HEK293 (cell line): ENCODE measurements at regions not wholly inside any gene's neighbourhood (a gene's known extent, or its start where the extent isn't known, plus 50 kb on each side); places are given as distances from the start of the nearest gene placed in this dataset.
A peak's percentile ranks its signal among the peaks of the same experiment; 100 is the strongest.

ENCODE experiments used
- CTCF ChIA-PET: fragments of 350-600 bp; formaldehyde crosslinking; extraction: SDS; loops from one replicate; lab custom pipeline; 2021; ENCODE audit warnings: antibody characterized with exemption; lab: Yijun Ruan, JAX
- POLR2A ChIA-PET: fragments of 300-600 bp; formaldehyde crosslinking; extraction: SDS; loops from one replicate; lab custom pipeline; 2020; ENCODE audit warnings: antibody characterized with exemption, inconsistent platforms; lab: Yijun Ruan, JAX
- H3K27ac ChIP-seq: fragments of 200-500 bp; sonication (Bioruptor generic); 2 replicates; pipeline ENCODE4 v1.5.1; 2014; ENCODE audit warnings: low read depth, low read length, control low read depth, inconsistent platforms; ENCODE audit errors: extremely low read depth
- H3K36me3 ChIP-seq, 2 experiments: fragments of 200-500 bp in 1 of 2; sonication (Bioruptor generic) in 1 of 2; 1 replicate in 1 of 2; 2 replicates in 1 of 2; pipeline ENCODE4 v1.5.1; 2014 to 2017; ENCODE audit warnings: inconsistent platforms in 2 of 2, low read length in 2 of 2; ENCODE audit not compliant: control insufficient read depth in 2 of 2, insufficient read depth in 1 of 2
- H3K4me1 ChIP-seq: fragments of 200-500 bp; sonication (Bioruptor generic); 2 replicates; pipeline ENCODE4 v1.5.1; 2014; ENCODE audit warnings: mild to moderate bottlenecking, low read length, inconsistent platforms; ENCODE audit not compliant: control insufficient read depth, insufficient read depth
- H3K4me3 ChIP-seq: 2 replicates; pipeline ENCODE4 v1.5.1; 2011; ENCODE audit warnings: low read depth, mild to moderate bottlenecking, control low read depth, low read length, moderate library complexity
- H3K9me3 ChIP-seq: fragments of 200-500 bp; sonication (Bioruptor generic); 2 replicates; pipeline ENCODE4 v1.5.1; 2014; ENCODE audit warnings: low read depth, low read length, inconsistent platforms; ENCODE audit not compliant: control insufficient read depth, insufficient read depth
- EGR2 ChIP-seq: fragments of 450-650 bp; formaldehyde crosslinking; IDR thresholded peaks from 2 replicates; pipeline ENCODE4 v1.5.1; 2016; ENCODE audit warnings: low read depth, missing biosample characterization, missing genetic modification characterization
- PRDM1 ChIP-seq: fragments of 450-650 bp; formaldehyde crosslinking; IDR thresholded peaks from 2 replicates; pipeline ENCODE4; 2016; ENCODE audit warnings: missing biosample characterization, missing genetic modification characterization
- SCRT1 ChIP-seq: fragments of 450-650 bp; formaldehyde crosslinking; IDR thresholded peaks from 2 replicates; pipeline ENCODE4 v1.5.1; 2016; ENCODE audit warnings: missing biosample characterization, missing genetic modification characterization, borderline replicate concordance
- SP2 ChIP-seq: fragments of 450-650 bp; formaldehyde crosslinking; IDR thresholded peaks from 2 replicates; pipeline ENCODE4 v1.5.1; 2016; ENCODE audit warnings: missing biosample characterization, missing genetic modification characterization
- SP7 ChIP-seq: fragments of 450-650 bp; formaldehyde crosslinking; IDR thresholded peaks from 2 replicates; pipeline ENCODE4 v1.5.1; 2016; ENCODE audit warnings: missing biosample characterization, missing genetic modification characterization
- WT1 ChIP-seq: fragments of 450-650 bp; formaldehyde crosslinking; IDR thresholded peaks from 2 replicates; pipeline ENCODE4 v1.5.1; 2016; ENCODE audit warnings: missing biosample characterization, missing genetic modification characterization
- ZFHX2 ChIP-seq: fragments of 450-650 bp; formaldehyde crosslinking; conservative IDR thresholded peaks from 2 replicates; pipeline ENCODE4 v1.5.1; 2016; ENCODE audit warnings: missing biosample characterization, missing genetic modification characterization
- ZNF121 ChIP-seq: fragments of 450-650 bp; formaldehyde crosslinking; IDR thresholded peaks from 2 replicates; pipeline ENCODE4 v1.5.1; 2016; ENCODE audit warnings: missing biosample characterization, missing genetic modification characterization
- ZNF157 ChIP-seq: fragments of 450-650 bp; formaldehyde crosslinking; IDR thresholded peaks from 2 replicates; pipeline ENCODE4 v1.5.1; 2016; ENCODE audit warnings: missing biosample characterization, missing genetic modification characterization
- ZNF169 ChIP-seq: fragments of 450-650 bp; formaldehyde crosslinking; IDR thresholded peaks from 2 replicates; pipeline ENCODE4 v1.5.1; 2016; ENCODE audit warnings: missing biosample characterization, missing genetic modification characterization
- ZNF202 ChIP-seq: fragments of 450-650 bp; formaldehyde crosslinking; IDR thresholded peaks from 2 replicates; pipeline ENCODE4 v1.5.1; 2016; ENCODE audit warnings: missing biosample characterization, missing genetic modification characterization, borderline replicate concordance
- ZNF274 ChIP-seq, 2 experiments: fragments of 200-500 bp in 1 of 2; fragments of 450-650 bp in 1 of 2; sonication (Bioruptor generic) in 1 of 2; formaldehyde crosslinking in 1 of 2; IDR thresholded peaks; 2 replicates each; pipeline versions ENCODE4 v1.5.1 to v1.6.1; 2014 to 2016; ENCODE audit warnings: borderline replicate concordance in 1 of 2, inconsistent platforms in 1 of 2, low read length in 1 of 2, missing biosample characterization in 1 of 2, missing genetic modification characterization in 1 of 2
- ZNF341 ChIP-seq: fragments of 450-650 bp; formaldehyde crosslinking; IDR thresholded peaks from 2 replicates; pipeline ENCODE4; 2016; ENCODE audit warnings: low read depth, missing biosample characterization, missing genetic modification characterization
- ZNF391 ChIP-seq: fragments of 450-650 bp; formaldehyde crosslinking; IDR thresholded peaks from 2 replicates; pipeline ENCODE4 v1.5.1; 2016; ENCODE audit warnings: low read depth, missing biosample characterization, missing genetic modification characterization, borderline replicate concordance
- ZNF404 ChIP-seq: fragments of 450-650 bp; formaldehyde crosslinking; IDR thresholded peaks from 2 replicates; pipeline ENCODE4 v1.5.1; 2017; ENCODE audit warnings: missing biosample characterization, missing genetic modification characterization
- ZNF510 ChIP-seq: fragments of 450-650 bp; formaldehyde crosslinking; IDR thresholded peaks from 2 replicates; pipeline ENCODE4 v1.5.1; 2018; ENCODE audit warnings: mild to moderate bottlenecking, missing genetic modification characterization, missing biosample characterization; ENCODE audit not compliant: insufficient replicate concordance
- ZNF561 ChIP-seq: fragments of 450-650 bp; IDR thresholded peaks from 2 replicates; pipeline ENCODE4 v1.5.1; 2018; ENCODE audit warnings: missing biosample characterization, missing genetic modification characterization, borderline replicate concordance
- ZNF585B ChIP-seq: fragments of 450-650 bp; formaldehyde crosslinking; IDR thresholded peaks from 2 replicates; pipeline ENCODE4 v1.5.1; 2016; ENCODE audit warnings: missing biosample characterization, missing genetic modification characterization
- ZNF654 ChIP-seq: fragments of 450-650 bp; formaldehyde crosslinking; IDR thresholded peaks from 2 replicates; pipeline ENCODE4 v1.5.1; 2016; ENCODE audit warnings: low read depth, missing biosample characterization, missing genetic modification characterization
- ZNF747 ChIP-seq: fragments of 450-650 bp; formaldehyde crosslinking; IDR thresholded peaks from 2 replicates; pipeline ENCODE4 v1.5.1; 2016; ENCODE audit warnings: missing biosample characterization, missing genetic modification characterization
- ZXDB ChIP-seq: fragments of 450-650 bp; formaldehyde crosslinking; IDR thresholded peaks from 2 replicates; pipeline ENCODE4 v1.5.1; 2016; ENCODE audit warnings: missing biosample characterization, missing genetic modification characterization
- TF ChIP-seq, protein P1 (sequence below): fragments of 450-650 bp; formaldehyde crosslinking; IDR thresholded peaks from 2 replicates; pipeline ENCODE4 v1.5.1; 2016; ENCODE audit warnings: missing biosample characterization, missing genetic modification characterization, borderline replicate concordance
- TF ChIP-seq, protein P2 (sequence below): fragments of 450-650 bp; formaldehyde crosslinking; optimal IDR thresholded peaks from 2 replicates; pipeline ENCODE3; 2016; ENCODE audit warnings: missing biosample characterization, mild to moderate bottlenecking, missing genetic modification characterization

DNA sequence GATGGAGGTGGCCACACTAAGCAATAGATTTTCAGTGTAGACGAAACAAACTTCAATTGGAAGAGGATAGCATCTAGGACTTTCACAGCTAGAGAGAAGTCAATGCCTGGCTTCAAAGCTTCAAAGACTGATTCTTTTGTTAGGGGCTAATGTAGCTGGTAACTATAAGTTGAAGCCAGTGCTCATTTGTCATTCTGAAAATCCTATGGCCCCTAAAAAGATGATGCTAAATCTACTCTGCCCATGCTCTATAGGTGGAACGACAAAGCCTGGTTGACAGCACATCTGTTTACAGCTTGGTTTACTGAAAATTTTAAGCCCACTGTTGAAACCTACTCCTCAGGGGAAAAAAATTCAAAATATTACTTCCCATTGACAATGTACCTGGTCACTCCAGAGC lies 226.7 kb downstream of the BCAS1 start (continued):
- TF ChIP-seq ZFHX2 (tag by site-specific recombination): no peak
- TF ChIP-seq WT1 (tag by site-specific recombination): no peak
- no peak for TF ChIP-seq SCRT1
- no peak for TF ChIP-seq ZNF169 (tag by site-specific recombination)
- TF ChIP-seq ZNF510 (tag by site-specific recombination): no peak
- no peak for TF ChIP-seq SP2 (tag by site-specific recombination)
- no peak for TF ChIP-seq ZNF747
- TF ChIP-seq, all 188 proteins: peak for 0

DNA sequence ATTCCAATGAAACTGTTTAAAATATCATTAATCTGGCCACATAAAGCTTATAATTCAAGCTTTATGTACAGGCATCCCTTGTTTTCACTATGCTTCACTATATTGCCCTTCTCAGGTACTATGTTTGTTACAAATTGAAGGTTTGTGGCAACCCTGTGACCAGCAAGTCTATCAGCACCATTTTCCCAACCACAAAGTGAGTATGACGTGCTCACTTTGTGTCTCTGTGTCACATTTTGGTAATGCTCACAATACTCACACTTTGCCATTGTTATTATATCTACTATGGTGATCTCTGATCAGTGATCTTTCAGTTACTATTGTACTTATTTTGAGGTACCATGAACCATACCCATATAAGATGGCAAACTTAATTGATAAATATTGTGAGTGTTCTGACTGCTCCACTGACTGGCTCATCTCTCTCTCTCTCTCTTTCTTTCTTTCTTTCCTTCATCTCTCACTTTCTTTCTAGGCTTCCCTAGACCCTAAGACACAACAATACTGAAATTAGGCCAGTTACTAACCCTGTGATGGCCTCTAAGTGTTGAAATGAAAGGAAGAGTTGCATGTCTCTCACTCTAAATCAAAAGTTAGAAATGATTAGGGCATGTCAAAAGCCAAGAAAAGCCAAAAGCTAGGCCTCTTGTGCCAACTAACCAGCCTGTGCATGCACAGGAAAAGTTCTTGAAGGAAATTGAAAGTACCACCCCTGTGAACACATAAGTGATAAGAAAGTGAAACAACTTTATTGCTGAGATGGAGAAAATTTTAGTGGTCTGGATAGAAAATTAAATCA lies 227.9 kb downstream of the BCAS1 start:
- CTCF ChIA-PET: no interaction called here

DNA sequence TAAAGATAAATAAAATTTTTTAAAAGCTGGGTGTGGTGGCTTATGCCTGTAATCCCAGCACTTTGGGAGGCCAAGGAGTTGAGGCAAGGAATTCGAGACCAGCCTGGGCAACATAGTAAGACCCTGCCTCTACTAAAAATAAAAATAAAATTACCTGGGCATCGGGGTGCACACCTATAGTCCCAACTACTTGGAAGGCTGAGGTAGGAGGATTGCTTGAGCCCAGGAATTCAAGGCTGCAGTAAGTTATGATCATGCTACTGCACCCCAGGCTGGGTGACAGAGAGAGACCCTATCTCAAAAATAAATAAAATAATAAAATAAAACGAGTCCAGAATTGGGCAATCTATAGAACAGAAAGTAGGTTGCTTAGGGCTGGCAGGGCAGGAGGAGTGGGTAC lies 228.7 kb downstream of the BCAS1 start:
- no peak for TF ChIP-seq ZNF654 (tag by site-specific recombination)
- no peak for TF ChIP-seq ZNF157
- no peak for TF ChIP-seq ZNF274 (IDR thresholded peaks at IDR 0.05; ENCODE audit: low read length)
- no peak for TF ChIP-seq ZNF274 (tag by site-specific recombination; IDR thresholded peaks at IDR 0.05; ENCODE audit: borderline replicate concordance)
- TF ChIP-seq ZNF585B: no peak
- TF ChIP-seq ZNF121: no peak
- ChIA-PET POLR2A (no interaction called here), CTCF (no interaction called here)
- Histone ChIP-seq H3K4me3 (no peak overlapping the region), H3K4me1 (no peaks in the 10 kb centered on the region), H3K27ac (no peak overlapping the region), H3K36me3 (no peaks in the 10 kb centered on the region), H3K9me3 (no peaks in the 10 kb centered on the region)

More for the DNA sequence above, 227.9 kb downstream of the BCAS1 start:
- Histone ChIP-seq H3K4me1 (no peaks in the 10 kb centered on the region), H3K27ac (no peak overlapping the region), H3K4me3 (no peak overlapping the region), H3K36me3 (no peaks in the 10 kb centered on the region), H3K9me3 (no peaks in the 10 kb centered on the region)
- TF ChIP-seq PRDM1 (tag by site-specific recombination) (peak; percentile 51), ZFHX2 (tag by site-specific recombination) (no peak), ZNF391 (tag by site-specific recombination) (no peak)
- TF ChIP-seq, all 188 proteins: peak for 1
- POLR2A ChIA-PET: no interaction called here

DNA sequence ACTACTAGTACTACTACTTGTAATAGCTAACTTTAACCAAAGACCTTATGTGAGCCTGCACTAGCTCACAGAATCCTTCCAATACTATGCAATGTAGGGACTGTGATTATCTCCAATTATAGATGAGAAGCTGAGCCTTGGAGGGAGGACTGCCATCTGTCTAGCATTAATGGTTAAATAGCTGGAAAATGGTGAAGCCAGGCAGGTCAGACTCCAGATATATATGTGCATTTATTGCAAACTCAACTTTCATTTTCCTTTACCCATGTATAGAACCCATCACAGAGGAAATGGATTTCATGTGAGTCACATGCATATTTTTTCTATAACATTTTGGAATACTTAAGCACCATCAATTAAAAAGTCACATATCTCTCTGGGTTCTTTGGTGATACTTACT lies 229.9 kb downstream of the BCAS1 start:
- ChIA-PET CTCF (interaction anchor here (1.1 kb wide), 1 partner anchor 76 kb away, joined by 4 read pairs; no protein-coding TSS in a partner anchor), POLR2A (no interaction called here)
- no peak overlapping the region for H3K27ac ChIP-seq
- no peak overlapping the region for H3K4me3 ChIP-seq
- no peaks in the 10 kb centered on the region for H3K9me3 ChIP-seq
- no peaks in the 10 kb centered on the region for H3K4me1 ChIP-seq
- TF ChIP-seq EGR2 (tag by site-specific recombination) (no peak), ZNF404 (tag by site-specific recombination) (no peak), ZNF202 (tag by site-specific recombination) (no peak), ZNF341 (no peak), ZNF121 (no peak), SP7 (tag by site-specific recombination) (no peak), ZNF561 (no peak), ZXDB (tag by site-specific recombination) (no peak)
- TF ChIP-seq, protein P1, sequence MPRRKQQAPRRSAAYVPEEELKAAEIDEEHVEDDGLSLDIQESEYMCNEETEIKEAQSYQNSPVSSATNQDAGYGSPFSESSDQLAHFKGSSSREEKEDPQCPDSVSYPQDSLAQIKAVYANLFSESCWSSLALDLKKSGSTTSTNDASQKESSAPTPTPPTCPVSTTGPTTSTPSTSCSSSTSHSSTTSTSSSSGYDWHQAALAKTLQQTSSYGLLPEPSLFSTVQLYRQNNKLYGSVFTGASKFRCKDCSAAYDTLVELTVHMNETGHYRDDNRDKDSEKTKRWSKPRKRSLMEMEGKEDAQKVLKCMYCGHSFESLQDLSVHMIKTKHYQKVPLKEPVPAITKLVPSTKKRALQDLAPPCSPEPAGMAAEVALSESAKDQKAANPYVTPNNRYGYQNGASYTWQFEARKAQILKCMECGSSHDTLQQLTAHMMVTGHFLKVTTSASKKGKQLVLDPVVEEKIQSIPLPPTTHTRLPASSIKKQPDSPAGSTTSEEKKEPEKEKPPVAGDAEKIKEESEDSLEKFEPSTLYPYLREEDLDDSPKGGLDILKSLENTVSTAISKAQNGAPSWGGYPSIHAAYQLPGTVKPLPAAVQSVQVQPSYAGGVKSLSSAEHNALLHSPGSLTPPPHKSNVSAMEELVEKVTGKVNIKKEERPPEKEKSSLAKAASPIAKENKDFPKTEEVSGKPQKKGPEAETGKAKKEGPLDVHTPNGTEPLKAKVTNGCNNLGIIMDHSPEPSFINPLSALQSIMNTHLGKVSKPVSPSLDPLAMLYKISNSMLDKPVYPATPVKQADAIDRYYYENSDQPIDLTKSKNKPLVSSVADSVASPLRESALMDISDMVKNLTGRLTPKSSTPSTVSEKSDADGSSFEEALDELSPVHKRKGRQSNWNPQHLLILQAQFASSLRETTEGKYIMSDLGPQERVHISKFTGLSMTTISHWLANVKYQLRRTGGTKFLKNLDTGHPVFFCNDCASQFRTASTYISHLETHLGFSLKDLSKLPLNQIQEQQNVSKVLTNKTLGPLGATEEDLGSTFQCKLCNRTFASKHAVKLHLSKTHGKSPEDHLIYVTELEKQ (tag by site-specific recombination): no peak
- TF ChIP-seq, protein P2, sequence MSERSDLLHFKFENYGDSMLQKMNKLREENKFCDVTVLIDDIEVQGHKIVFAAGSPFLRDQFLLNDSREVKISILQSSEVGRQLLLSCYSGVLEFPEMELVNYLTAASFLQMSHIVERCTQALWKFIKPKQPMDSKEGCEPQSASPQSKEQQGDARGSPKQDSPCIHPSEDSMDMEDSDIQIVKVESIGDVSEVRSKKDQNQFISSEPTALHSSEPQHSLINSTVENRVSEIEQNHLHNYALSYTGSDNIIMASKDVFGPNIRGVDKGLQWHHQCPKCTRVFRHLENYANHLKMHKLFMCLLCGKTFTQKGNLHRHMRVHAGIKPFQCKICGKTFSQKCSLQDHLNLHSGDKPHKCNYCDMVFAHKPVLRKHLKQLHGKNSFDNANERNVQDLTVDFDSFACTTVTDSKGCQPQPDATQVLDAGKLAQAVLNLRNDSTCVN (tag by site-specific recombination): no peak
- H3K36me3 ChIP-seq: no peaks in the 10 kb centered on the region
